MM.1S (cell line): ENCODE measurements at regions not wholly inside any gene's neighbourhood (a gene's known extent, or its start where the extent isn't known, plus 50 kb on each side); places are given as distances from the start of the nearest gene placed in this dataset.

ENCODE experiments used
- DNase-seq: peaks from one replicate; pipeline ENCODE4 v3.0.0-alpha.2; 2015
- H2AFZ ChIP-seq: fragments of 300-600 bp; sonication (generic); 2 replicates; pipeline ENCODE4 v1.6.0; 2016; ENCODE audit warnings: antibody characterized with exemption, low read length
- H3F3A ChIP-seq: fragments of 300-600 bp; sonication (generic); 2 replicates; pipeline ENCODE4 v1.6.1; 2016; ENCODE audit warnings: mild to moderate bottlenecking, antibody characterized with exemption, low read length, moderate library complexity, mixed read lengths; ENCODE audit not compliant: insufficient read depth
- H3K27ac ChIP-seq: fragments of 300-600 bp; sonication (generic); 2 replicates; pipeline ENCODE4 v1.5.1; 2016; ENCODE audit warnings: mild to moderate bottlenecking, low read length
- H3K27me3 ChIP-seq: fragments of 300-600 bp; sonication (generic); replicated peaks from 2 replicates; pipeline ENCODE4 v1.6.0; 2016; ENCODE audit warnings: low read length; ENCODE audit not compliant: insufficient read depth
- H3K36me3 ChIP-seq: fragments of 300-600 bp; sonication (generic); replicated peaks from 2 replicates; pipeline ENCODE4 v1.6.1; 2016; ENCODE audit warnings: mild to moderate bottlenecking, low read length, mixed read lengths; ENCODE audit not compliant: insufficient read depth
- H3K4me1 ChIP-seq: fragments of 300-600 bp; sonication (generic); 2 replicates; pipeline ENCODE4 v1.6.1; 2016; ENCODE audit warnings: low read length, mixed read lengths
- H3K4me2 ChIP-seq: fragments of 300-600 bp; sonication (generic); 2 replicates; pipeline ENCODE4 v1.6.0; 2016; ENCODE audit warnings: low read depth, low read length
- H3K4me3 ChIP-seq: fragments of 300-600 bp; sonication (generic); 2 replicates; pipeline ENCODE4 v1.5.1; 2016; ENCODE audit warnings: low read length, mixed read lengths
- H3K79me2 ChIP-seq: fragments of 300-600 bp; sonication (generic); 2 replicates; pipeline ENCODE4 v1.6.1; 2016; ENCODE audit warnings: mixed run types, low read length, mixed read lengths
- H3K9ac ChIP-seq: fragments of 300-600 bp; sonication (generic); 2 replicates; pipeline ENCODE4 v1.6.1; 2016; ENCODE audit warnings: low read length, mixed read lengths
- H3K9me2 ChIP-seq: fragments of 300-600 bp; sonication (generic); replicated peaks from 2 replicates; pipeline ENCODE4 v1.6.1; 2016; ENCODE audit warnings: mild to moderate bottlenecking, low read length, mixed read lengths; ENCODE audit not compliant: insufficient read depth
- H3K9me3 ChIP-seq: fragments of 300-600 bp; sonication (generic); replicated peaks from 2 replicates; pipeline ENCODE4 v1.6.1; 2016; ENCODE audit warnings: mild to moderate bottlenecking, low read length, mixed read lengths; ENCODE audit not compliant: insufficient read depth
- H4K20me1 ChIP-seq: fragments of 300-600 bp; sonication (generic); 2 replicates; pipeline ENCODE4 v1.6.1; 2016; ENCODE audit warnings: mild to moderate bottlenecking, low read length, moderate library complexity, mixed read lengths; ENCODE audit not compliant: insufficient read depth
- EZH2 ChIP-seq: fragments of 300-600 bp; sonication (generic); optimal IDR thresholded peaks from 2 replicates; pipeline ENCODE3; 2017; ENCODE audit warnings: low read depth, mild to moderate bottlenecking, antibody characterized with exemption, low read length, mixed read lengths
- EZH2phosphoT487 ChIP-seq: fragments of 300-600 bp; sonication (generic); IDR thresholded peaks from 2 replicates; pipeline ENCODE4 v1.6.1; 2018; ENCODE audit warnings: antibody characterized with exemption, low read length
- TF ChIP-seq, protein P1 (sequence below): fragments of 300-600 bp; sonication (generic); IDR thresholded peaks from 2 replicates; pipeline ENCODE4 v1.5.1; 2016; ENCODE audit warnings: antibody characterized with exemption, low read length, mixed read lengths

DNA sequence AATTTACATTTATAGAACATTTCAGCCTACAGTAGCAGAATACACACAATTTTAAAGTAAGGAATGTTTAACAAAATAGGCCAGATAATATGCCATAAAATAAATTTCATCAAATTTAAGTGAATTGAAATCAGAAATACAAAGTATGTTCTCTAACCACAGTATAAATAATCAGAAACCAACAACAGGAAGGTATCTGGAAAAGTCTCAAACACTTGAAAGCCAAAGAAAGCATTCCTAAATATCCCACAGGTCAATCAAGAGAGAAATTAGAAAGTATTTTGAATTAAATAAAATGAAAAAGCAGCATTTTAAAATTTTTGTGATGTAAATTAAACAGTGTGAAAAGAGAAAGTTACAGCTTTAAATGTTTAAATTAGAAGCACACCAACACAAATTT is 899.2 kb downstream of the PDHA2 start:
- Histone ChIP-seq H4K20me1 (no peaks in the 10 kb centered on the region), H2AFZ (no peak overlapping the region), H3K9me3 (no peaks in the 10 kb centered on the region), H3K9me2 (no peaks in the 10 kb centered on the region), H3K36me3 (no peaks in the 10 kb centered on the region), H3K4me2 (no peak overlapping the region), H3F3A (no peaks in the 10 kb centered on the region), H3K4me1 (no peaks in the 10 kb centered on the region), H3K27ac (no peak overlapping the region), H3K27me3 (no peaks in the 10 kb centered on the region), H3K9ac (no peak overlapping the region), H3K4me3 (no peak overlapping the region), H3K79me2 (no peaks in the 10 kb centered on the region)
- no peak for DNase-seq
- TF ChIP-seq, protein P1, sequence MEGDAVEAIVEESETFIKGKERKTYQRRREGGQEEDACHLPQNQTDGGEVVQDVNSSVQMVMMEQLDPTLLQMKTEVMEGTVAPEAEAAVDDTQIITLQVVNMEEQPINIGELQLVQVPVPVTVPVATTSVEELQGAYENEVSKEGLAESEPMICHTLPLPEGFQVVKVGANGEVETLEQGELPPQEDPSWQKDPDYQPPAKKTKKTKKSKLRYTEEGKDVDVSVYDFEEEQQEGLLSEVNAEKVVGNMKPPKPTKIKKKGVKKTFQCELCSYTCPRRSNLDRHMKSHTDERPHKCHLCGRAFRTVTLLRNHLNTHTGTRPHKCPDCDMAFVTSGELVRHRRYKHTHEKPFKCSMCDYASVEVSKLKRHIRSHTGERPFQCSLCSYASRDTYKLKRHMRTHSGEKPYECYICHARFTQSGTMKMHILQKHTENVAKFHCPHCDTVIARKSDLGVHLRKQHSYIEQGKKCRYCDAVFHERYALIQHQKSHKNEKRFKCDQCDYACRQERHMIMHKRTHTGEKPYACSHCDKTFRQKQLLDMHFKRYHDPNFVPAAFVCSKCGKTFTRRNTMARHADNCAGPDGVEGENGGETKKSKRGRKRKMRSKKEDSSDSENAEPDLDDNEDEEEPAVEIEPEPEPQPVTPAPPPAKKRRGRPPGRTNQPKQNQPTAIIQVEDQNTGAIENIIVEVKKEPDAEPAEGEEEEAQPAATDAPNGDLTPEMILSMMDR = no peak
- TF ChIP-seq EZH2 = no peak
- TF ChIP-seq EZH2phosphoT487 = no peak

DNA sequence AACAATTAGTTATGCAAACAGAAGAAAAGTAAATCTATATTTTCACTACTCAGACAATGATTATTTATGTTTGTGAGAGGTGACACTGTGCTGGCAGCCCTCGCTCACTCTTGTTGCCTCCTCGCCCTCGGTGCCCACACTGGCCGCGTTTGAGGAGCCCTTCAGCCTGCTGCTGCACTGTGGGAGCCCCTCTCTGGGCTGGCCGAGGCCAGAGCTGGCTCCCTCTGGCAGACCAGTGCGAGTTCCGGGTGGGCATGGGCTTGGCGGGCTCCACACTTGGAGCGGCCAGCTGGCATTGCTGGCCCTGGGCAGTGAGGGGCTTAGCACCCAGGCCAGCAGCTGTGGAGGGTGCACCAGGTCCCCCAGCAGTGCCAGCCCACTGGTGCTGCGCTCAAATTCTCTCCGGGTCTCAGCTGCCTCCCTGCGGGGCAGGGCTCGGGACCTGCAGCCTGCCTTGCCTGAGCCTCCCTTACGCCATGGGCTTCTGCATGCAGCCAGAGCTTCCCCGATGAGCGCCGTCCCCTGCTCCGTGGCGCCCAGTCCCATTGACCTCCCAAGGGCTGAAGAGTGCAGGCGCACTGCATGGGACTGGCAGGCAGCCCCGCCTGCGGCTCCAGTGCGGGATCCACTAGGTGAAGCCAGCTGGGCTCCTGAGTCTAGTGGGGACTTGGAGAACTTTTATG is 902.6 kb downstream of the PDHA2 start:
- Histone ChIP-seq H3K27ac (no peak overlapping the region), H4K20me1 (no peaks in the 10 kb centered on the region), H3K4me1 (no peaks in the 10 kb centered on the region), H3K4me3 (no peak overlapping the region), H3K9me3 (no peaks in the 10 kb centered on the region), H3F3A (no peaks in the 10 kb centered on the region), H3K36me3 (no peaks in the 10 kb centered on the region), H3K9ac (no peak overlapping the region), H3K4me2 (no peak overlapping the region), H3K9me2 (no peaks in the 10 kb centered on the region), H3K27me3 (no peaks in the 10 kb centered on the region), H2AFZ (no peak overlapping the region), H3K79me2 (no peaks in the 10 kb centered on the region)
- TF ChIP-seq, protein P1 = no peak
- TF ChIP-seq EZH2 (no peak), EZH2phosphoT487 (no peak)
- DNase-seq = no peak

DNA sequence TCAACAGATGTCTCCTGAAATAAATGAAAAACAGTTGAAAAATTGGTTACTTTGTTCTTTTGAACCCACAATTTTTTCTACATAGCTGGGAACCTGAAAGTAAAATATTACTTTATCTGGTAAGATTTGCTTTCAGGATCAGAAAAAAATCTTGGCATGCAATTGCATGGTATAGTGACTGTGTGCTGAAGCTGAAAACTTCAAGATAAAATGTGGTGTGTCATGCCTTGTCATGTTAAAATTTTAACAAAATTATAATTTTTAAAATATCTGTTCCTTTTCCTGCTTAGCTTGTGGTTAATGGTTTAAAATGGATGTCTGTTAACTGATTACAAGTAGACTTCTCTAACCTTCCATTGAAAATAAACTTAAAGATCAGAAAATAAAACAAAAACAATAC is 904.8 kb downstream of the PDHA2 start:
- Histone ChIP-seq H3K27me3 (no peaks in the 10 kb centered on the region), H3K79me2 (no peaks in the 10 kb centered on the region), H3F3A (no peaks in the 10 kb centered on the region), H4K20me1 (no peaks in the 10 kb centered on the region), H3K9me3 (no peaks in the 10 kb centered on the region), H3K36me3 (no peaks in the 10 kb centered on the region), H3K4me1 (no peaks in the 10 kb centered on the region), H3K27ac (no peak overlapping the region), H3K9me2 (no peaks in the 10 kb centered on the region), H3K4me3 (no peak overlapping the region), H3K4me2 (no peak overlapping the region), H2AFZ (no peak overlapping the region), H3K9ac (no peak overlapping the region)
- DNase-seq = no peak
- TF ChIP-seq, protein P1 = no peak
